GM23248 (cell line): ENCODE measurements at regions not wholly inside any gene's neighbourhood (a gene's known extent, or its start where the extent isn't known, plus 50 kb on each side); places are given as distances from the start of the nearest gene placed in this dataset.

Source experiments
- DNase-seq: peaks from one replicate; pipeline ENCODE4 v3.0.0-alpha.2; 2015
- H2AFZ ChIP-seq: fragments of 200-600 bp; sonication (generic); 2 replicates; pipeline ENCODE4 v1.6.1; 2016; ENCODE audit warnings: antibody characterized with exemption
- H3F3A ChIP-seq: fragments of 200-600 bp; sonication (generic); 2 replicates; pipeline ENCODE4 v1.6.1; 2016; ENCODE audit warnings: mild to moderate bottlenecking, antibody characterized with exemption, mixed run types; ENCODE audit not compliant: insufficient read depth
- H3K27ac ChIP-seq: fragments of 200-600 bp; sonication (generic); 2 replicates; pipeline ENCODE4 v1.5.1; 2016; ENCODE audit warnings: mild to moderate bottlenecking
- H3K27me3 ChIP-seq: fragments of 200-600 bp; sonication (generic); replicated peaks from 2 replicates; pipeline ENCODE4 v1.6.1; 2016; ENCODE audit warnings: mild to moderate bottlenecking; ENCODE audit not compliant: insufficient read depth
- H3K36me3 ChIP-seq: fragments of 200-600 bp; sonication (generic); 2 replicates; pipeline ENCODE4 v1.6.1; 2016; ENCODE audit warnings: low read depth, mild to moderate bottlenecking
- H3K4me1 ChIP-seq: fragments of 200-600 bp; sonication (generic); 2 replicates; pipeline ENCODE4 v1.6.1; 2016; ENCODE audit warnings: mild to moderate bottlenecking; ENCODE audit not compliant: insufficient read depth
- H3K4me2 ChIP-seq: fragments of 200-600 bp; sonication (generic); one replicate; pipeline ENCODE4 v1.6.1; 2016; ENCODE audit warnings: mild to moderate bottlenecking; ENCODE audit not compliant: unreplicated experiment
- H3K4me3 ChIP-seq: fragments of 200-600 bp; sonication (generic); 2 replicates; pipeline ENCODE4 v1.5.1; 2016; ENCODE audit warnings: mild to moderate bottlenecking
- H3K79me2 ChIP-seq: fragments of 200-600 bp; sonication (generic); 2 replicates; pipeline ENCODE4 v1.6.1; 2016; ENCODE audit warnings: mild to moderate bottlenecking; ENCODE audit not compliant: insufficient read depth
- H3K9ac ChIP-seq: fragments of 200-600 bp; sonication (generic); 2 replicates; pipeline ENCODE4 v1.6.1; 2016; ENCODE audit warnings: mild to moderate bottlenecking
- H3K9me2 ChIP-seq: fragments of 200-600 bp; sonication (generic); 2 replicates; pipeline ENCODE4 v1.6.1; 2016; ENCODE audit warnings: mixed run types, mild to moderate bottlenecking, moderate library complexity; ENCODE audit not compliant: insufficient read depth
- H3K9me3 ChIP-seq: fragments of 200-600 bp; sonication (generic); one replicate; pipeline ENCODE4 v1.6.1; 2017; ENCODE audit warnings: low read depth
- H4K20me1 ChIP-seq: fragments of 200-600 bp; sonication (generic); 2 replicates; pipeline ENCODE4 v1.6.0; 2016; ENCODE audit not compliant: insufficient read depth
- EZH2 ChIP-seq: fragments of 200-600 bp; sonication (generic); IDR thresholded peaks from 2 replicates; pipeline ENCODE4 v1.6.1; 2018; ENCODE audit warnings: antibody characterized with exemption, mild to moderate bottlenecking; ENCODE audit not compliant: insufficient read depth, poor library complexity, severe bottlenecking
- EZH2phosphoT487 ChIP-seq: fragments of 200-600 bp; sonication (generic); IDR thresholded peaks from 2 replicates; pipeline ENCODE4 v1.6.1; 2018; ENCODE audit warnings: antibody characterized with exemption, moderate library complexity, mild to moderate bottlenecking, low read depth; ENCODE audit not compliant: insufficient read depth
- WGBS, 2 experiments: methylation state at CpG; one replicate each; pipeline ENCODE4 v1.1.6; 2015 to 2017; ENCODE audit warnings: low lambda C conversion rate in 2 of 2, low coverage in 1 of 2; ENCODE audit errors: missing lambda C conversion rate in 2 of 2; 5-methylcytosine and 5-hydroxymethylcytosine counted together
- in situ Hi-C: fragments of 300-500 bp; cut with MboI; formaldehyde crosslinking; loops from 2 replicates; pipeline ENCODE4 v1.15.0; 2020

DNA sequence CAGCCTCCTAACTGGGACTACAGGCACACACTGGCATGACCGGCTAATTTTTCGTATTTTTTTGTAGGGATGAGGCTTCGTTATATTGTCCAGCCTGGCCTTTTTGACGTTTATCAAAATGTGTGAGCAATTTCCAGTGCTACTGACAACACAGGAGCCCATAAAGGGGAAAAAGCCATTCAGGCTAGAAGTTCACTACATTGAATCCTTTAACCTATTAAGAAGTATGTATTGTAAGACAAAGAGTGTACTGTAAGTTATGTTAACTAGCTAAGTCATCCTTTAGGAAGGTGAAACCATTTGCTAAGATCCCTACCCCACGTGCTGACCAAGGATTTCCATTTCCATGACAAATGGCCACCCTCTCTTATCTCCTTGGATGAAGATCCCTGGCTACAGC lies 156.8 kb downstream of the FOXB1 start:
- in situ Hi-C loops, result no loop called here
- no peak overlapping the region for H3K4me3 ChIP-seq
- H3K9me3 ChIP-seq, result no peaks in the 10 kb centered on the region

DNA sequence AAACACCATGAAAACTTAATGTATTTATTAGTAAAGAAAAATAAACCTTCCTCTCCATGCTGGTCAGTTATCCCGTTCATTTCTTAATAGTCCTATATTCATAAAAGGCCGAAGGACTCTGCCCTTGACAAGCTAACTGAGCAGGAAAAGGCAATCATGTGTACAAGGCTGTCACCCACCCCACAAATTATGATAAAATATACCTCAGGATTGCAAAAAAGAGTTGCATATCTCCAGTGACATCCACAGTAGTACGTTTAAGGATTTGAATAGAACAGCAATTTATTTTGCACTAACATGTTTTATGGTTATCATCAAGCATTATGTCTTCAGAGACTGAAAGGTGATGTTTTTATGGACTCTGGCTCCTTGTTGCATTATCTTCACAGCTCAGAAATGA lies 157.6 kb downstream of the FOXB1 start:
- Histone ChIP-seq H4K20me1 (no peaks in the 10 kb centered on the region), H3K27me3 (peaks cover 16% of the 10 kb centered on the region; the same call in 1 of the 2 replicates), H3K4me2 (no peak overlapping the region), H3K9me2 (no peaks in the 10 kb centered on the region), H3K36me3 (no peaks in the 10 kb centered on the region), H3K9me3 (no peaks in the 10 kb centered on the region), H3K4me3 (no peak overlapping the region), H3K9ac (no peak overlapping the region), H3F3A (no peaks in the 10 kb centered on the region), H2AFZ (no peak overlapping the region), H3K27ac (no peak overlapping the region), H3K4me1 (no peaks in the 10 kb centered on the region), H3K79me2 (no peaks in the 10 kb centered on the region)
- in situ Hi-C loops, result no loop called here
- TF ChIP-seq EZH2 (no peak), EZH2phosphoT487 (no peak)
- WGBS, 2 experiments, result 60 to 62% methylated on average over 3 of the region's 3 CpGs
- DNase-seq, result no peak

More for the DNA sequence above, 156.8 kb downstream of the FOXB1 start:
- H3K9ac ChIP-seq, result no peak overlapping the region
- TF ChIP-seq EZH2 (no peak), EZH2phosphoT487 (no peak)
- peaks cover 16% of the 10 kb centered on the region; the same call in 1 of the 2 replicates for H3K27me3 ChIP-seq
- peaks cover 1% of the 10 kb centered on the region; the same call in 1 of the 2 replicates for H3F3A ChIP-seq
- no peaks in the 10 kb centered on the region for H3K79me2 ChIP-seq
- H3K9me2 ChIP-seq, result no peaks in the 10 kb centered on the region
- no peak overlapping the region for H3K4me2 ChIP-seq
- no peaks in the 10 kb centered on the region for H3K36me3 ChIP-seq
- no peak overlapping the region for H2AFZ ChIP-seq
- H3K27ac ChIP-seq, result no peak overlapping the region
- DNase-seq, result no peak
- H4K20me1 ChIP-seq, result no peaks in the 10 kb centered on the region
- H3K4me1 ChIP-seq, result peaks cover 2% of the 10 kb centered on the region
- 57 to 66% methylated on average over 5 of the region's 5 CpGs for WGBS, 2 experiments

DNA sequence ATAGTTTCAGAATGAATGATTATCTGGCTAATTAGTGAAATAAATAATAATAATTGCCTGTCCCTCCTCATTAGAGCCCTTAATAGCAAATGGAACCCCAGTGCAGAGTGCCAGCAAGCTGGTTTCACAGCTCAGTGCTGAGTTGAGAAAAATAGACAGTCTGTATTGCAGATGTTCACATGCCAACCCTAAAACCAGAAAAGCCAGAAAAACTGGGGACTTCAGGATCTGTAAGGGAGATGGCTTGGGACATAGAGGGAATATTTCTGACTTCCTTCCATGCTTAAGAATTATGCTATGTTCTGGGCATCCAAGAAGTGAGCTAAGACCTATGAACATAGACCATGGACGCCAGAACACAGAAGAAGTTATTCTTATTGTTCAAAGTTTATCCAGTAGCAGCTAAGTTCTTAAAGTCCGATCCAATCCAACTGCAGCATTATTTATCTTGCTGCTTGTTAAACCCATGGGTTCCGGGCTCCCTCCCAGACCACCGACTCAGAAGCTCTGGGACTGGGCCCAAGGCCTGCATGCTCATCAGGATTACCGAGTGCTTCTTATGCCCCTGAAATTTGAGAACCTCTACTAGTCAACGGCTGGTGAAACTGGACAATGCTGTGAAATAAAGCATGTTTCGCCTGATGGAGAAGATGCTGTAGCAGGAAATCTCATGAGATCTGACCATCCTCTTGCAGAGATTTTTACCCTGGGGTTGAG lies 158.3 kb downstream of the FOXB1 start:
- 35 to 40% methylated on average over 7 of the region's 7 CpGs for WGBS, 2 experiments
- no peak overlapping the region for H3K27ac ChIP-seq
- H3K9me2 ChIP-seq, result no peaks in the 10 kb centered on the region
- DNase-seq, result no peak
- no peak for TF ChIP-seq EZH2phosphoT487
- no peak for TF ChIP-seq EZH2
- no peaks in the 10 kb centered on the region for H3K79me2 ChIP-seq
- no peak overlapping the region for H2AFZ ChIP-seq
- H3K4me3 ChIP-seq, result no peak overlapping the region
- no peaks in the 10 kb centered on the region for H4K20me1 ChIP-seq
- no peaks in the 10 kb centered on the region for H3K9me3 ChIP-seq
- no peak overlapping the region for H3K4me2 ChIP-seq
- H3K27me3 ChIP-seq, result peaks cover 16% of the 10 kb centered on the region; the same call in 1 of the 2 replicates
- H3K36me3 ChIP-seq, result no peaks in the 10 kb centered on the region
- no peaks in the 10 kb centered on the region for H3K4me1 ChIP-seq
- H3F3A ChIP-seq, result no peaks in the 10 kb centered on the region
- in situ Hi-C loops, result no loop called here
- H3K9ac ChIP-seq, result no peak overlapping the region

DNA sequence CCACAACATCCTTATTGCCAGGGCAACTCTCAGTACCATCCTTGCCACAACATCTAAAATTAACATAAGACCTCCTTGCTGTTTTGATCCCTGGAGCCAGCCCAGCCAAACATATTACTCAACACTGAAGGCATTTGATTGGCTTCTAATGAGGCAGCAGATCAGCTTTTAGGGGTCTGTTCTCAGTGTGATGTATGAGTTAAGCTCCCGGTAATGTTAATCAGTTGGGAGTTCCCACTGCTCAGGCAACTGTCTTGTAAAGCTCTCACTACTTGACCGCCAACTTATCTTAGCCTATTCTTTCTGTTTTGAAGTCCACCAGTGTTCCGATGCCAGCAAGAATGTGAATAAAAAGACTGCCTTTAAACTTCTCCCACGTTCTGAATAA lies 158.9 kb downstream of the FOXB1 start:
- H3K4me3 ChIP-seq, result no peak overlapping the region
- H3K79me2 ChIP-seq, result no peaks in the 10 kb centered on the region
- no peaks in the 10 kb centered on the region for H3K4me1 ChIP-seq
- no peak overlapping the region for H3K9ac ChIP-seq
- peaks cover 16% of the 10 kb centered on the region; the same call in 1 of the 2 replicates for H3K27me3 ChIP-seq
- H4K20me1 ChIP-seq, result no peaks in the 10 kb centered on the region
- H3K9me3 ChIP-seq, result no peaks in the 10 kb centered on the region
- no peaks in the 10 kb centered on the region for H3K9me2 ChIP-seq
- H3K4me2 ChIP-seq, result no peak overlapping the region
- DNase-seq, result no peak
- no peaks in the 10 kb centered on the region for H3K36me3 ChIP-seq
- no peak for TF ChIP-seq EZH2
- TF ChIP-seq EZH2phosphoT487, result no peak
- no peaks in the 10 kb centered on the region for H3F3A ChIP-seq
- H2AFZ ChIP-seq, result no peak overlapping the region
- no peak overlapping the region for H3K27ac ChIP-seq
- 42 to 47% methylated on average over 4 of the region's 4 CpGs for WGBS, 2 experiments
- in situ Hi-C loops, result no loop called here

DNA sequence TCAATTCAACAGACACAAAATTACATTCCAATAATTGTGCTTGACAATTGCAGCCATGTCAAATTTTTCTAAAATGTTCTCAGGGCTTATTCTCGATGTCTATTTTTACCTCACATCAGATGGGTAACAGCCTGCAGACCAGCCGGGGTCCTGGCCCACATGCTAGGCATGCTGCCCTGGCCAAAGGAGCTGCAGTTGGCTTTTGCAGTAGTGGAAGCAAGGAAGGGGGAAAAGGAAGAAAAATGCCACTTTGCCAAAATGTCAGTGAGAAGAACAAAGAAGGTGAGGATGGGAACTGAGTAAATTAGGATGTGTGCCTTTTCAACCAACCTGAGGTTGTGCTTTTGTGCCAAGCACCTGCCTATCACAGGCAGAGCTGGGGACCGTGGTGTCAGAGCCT lies 161.0 kb downstream of the FOXB1 start:
- TF ChIP-seq EZH2, result no peak
- TF ChIP-seq EZH2phosphoT487, result no peak
- in situ Hi-C loops, result no loop called here
- Histone ChIP-seq H2AFZ (no peak overlapping the region), H3K27ac (no peak overlapping the region), H3K27me3 (peaks cover 10% of the 10 kb centered on the region; the same call in 1 of the 2 replicates), H3K79me2 (no peaks in the 10 kb centered on the region), H3K36me3 (no peaks in the 10 kb centered on the region), H3K4me2 (no peak overlapping the region), H3K9ac (no peak overlapping the region), H4K20me1 (no peaks in the 10 kb centered on the region), H3K4me1 (no peaks in the 10 kb centered on the region), H3F3A (no peaks in the 10 kb centered on the region), H3K9me2 (no peaks in the 10 kb centered on the region), H3K9me3 (no peaks in the 10 kb centered on the region), H3K4me3 (no peak overlapping the region)
- no peak for DNase-seq
- 34 to 39% methylated on average over 3 of the region's 3 CpGs for WGBS, 2 experiments
